Sigmoid colon (tissue), 4 donors: ENCODE measurements at regions not wholly inside any gene's neighbourhood (a gene's known extent, or its start where the extent isn't known, plus 50 kb on each side); places are given as distances from the start of the nearest gene placed in this dataset.

Experiments
- CTCF ChIP-seq, 4 experiments: fragments of 450-650 bp in 3 of 4; fragments of 200-600 bp in 1 of 4; IDR thresholded peaks; one replicate each; pipeline ENCODE4 v1.5.1; 2016 to 2019; ENCODE audit warnings: antibody characterized with exemption in 4 of 4, mild to moderate bottlenecking in 3 of 4, moderate library complexity in 2 of 4
- POLR2AphosphoS5 ChIP-seq, 4 donors: sonication (generic); formaldehyde crosslinking; IDR thresholded peaks; one replicate each; pipeline ENCODE4 v1.6.1; 2017; ENCODE audit warnings: antibody characterized with exemption in 4 of 4

- TF ChIP-seq CTCF (IDR thresholded peaks at IDR 0.05) (no peak), POLR2AphosphoS5 (IDR thresholded peaks at IDR 0.05) (no peak)
These were observed 132.0 kb downstream of the OSR1 start for GRCh38 chr2:19226386-19226785.
